Neural progenitor cell (in vitro differentiated cells): ENCODE measurements at regions not wholly inside any gene's neighbourhood (a gene's known extent, or its start where the extent isn't known, plus 50 kb on each side); places are given as distances from the start of the nearest gene placed in this dataset.

Experiments used
- DNase-seq: peaks from one replicate; pipeline ENCODE4 v3.0.0-alpha.2; 2016; ENCODE audit warnings: low spot score
- H2AFZ ChIP-seq: fragments of 200-600 bp; sonication (generic); replicated peaks from 2 replicates; pipeline ENCODE4 v1.6.1; 2016; ENCODE audit warnings: antibody characterized with exemption
- H3F3A ChIP-seq: fragments of 200-600 bp; sonication (generic); 2 replicates; pipeline ENCODE4 v1.6.1; 2016; ENCODE audit warnings: antibody characterized with exemption, low read depth
- H3K27ac ChIP-seq: fragments of 200-600 bp; sonication (generic); 2 replicates; pipeline ENCODE4 v1.5.1; 2016; ENCODE audit warnings: mild to moderate bottlenecking
- H3K27me3 ChIP-seq: fragments of 200-600 bp; sonication (generic); 2 replicates; pipeline ENCODE4 v1.6.1; 2016; ENCODE audit warnings: mild to moderate bottlenecking, moderate library complexity
- H3K36me3 ChIP-seq: fragments of 200-600 bp; sonication (generic); 2 replicates; pipeline ENCODE4 v1.5.1; 2016
- H3K4me1 ChIP-seq: fragments of 200-600 bp; sonication (generic); 2 replicates; pipeline ENCODE4 v1.6.1; 2016; ENCODE audit warnings: mixed run types
- H3K4me2 ChIP-seq: fragments of 200-600 bp; sonication (generic); 2 replicates; pipeline ENCODE4 v1.6.1; 2016
- H3K4me3 ChIP-seq: fragments of 200-600 bp; sonication (generic); 2 replicates; pipeline ENCODE4 v1.5.1; 2016
- H3K79me2 ChIP-seq: fragments of 200-600 bp; sonication (generic); 2 replicates; pipeline ENCODE4 v1.6.1; 2016; ENCODE audit warnings: low read depth
- H3K9ac ChIP-seq: fragments of 200-600 bp; sonication (generic); 2 replicates; pipeline ENCODE4 v1.6.1; 2016
- H3K9me3 ChIP-seq: fragments of 200-600 bp; sonication (generic); 2 replicates; pipeline ENCODE4 v1.5.1; 2016; ENCODE audit warnings: low read depth
- H4K20me1 ChIP-seq: fragments of 200-600 bp; sonication (generic); 2 replicates; pipeline ENCODE4 v1.6.1; 2016; ENCODE audit warnings: low read depth
- H3K27ac Mint-ChIP-seq: 3 replicates; pipeline ENCODE4 v1.8.0; 2021; ENCODE audit warnings: mixed read lengths
- H3K27me3 Mint-ChIP-seq: 2 replicates; pipeline ENCODE4 v1.8.0; 2022; ENCODE audit warnings: low read depth, mild to moderate bottlenecking, inconsistent platforms, moderate library complexity, mixed read lengths; ENCODE audit not compliant: insufficient read depth
- H3K36me3 Mint-ChIP-seq: 3 replicates; pipeline ENCODE4 v1.8.0; 2021; ENCODE audit warnings: mixed read lengths
- H3K4me1 Mint-ChIP-seq: 3 replicates; pipeline ENCODE4 v1.8.0; 2021; ENCODE audit warnings: mixed read lengths
- H3K4me3 Mint-ChIP-seq: 3 replicates; pipeline ENCODE4 v1.8.0; 2021; ENCODE audit warnings: mild to moderate bottlenecking, moderate library complexity, mixed read lengths
- H3K9me3 Mint-ChIP-seq: 3 replicates; pipeline ENCODE4 v1.8.0; 2020; ENCODE audit warnings: mixed read lengths
- CTCF ChIP-seq: fragments of 200-600 bp; sonication (generic); IDR thresholded peaks from 2 replicates; pipeline ENCODE4 v1.5.1; 2017; ENCODE audit warnings: antibody characterized with exemption, mild to moderate bottlenecking
- EZH2 ChIP-seq: fragments of 200-600 bp; sonication (generic); IDR thresholded peaks from 2 replicates; pipeline ENCODE4 v1.6.1; 2017; ENCODE audit warnings: antibody characterized with exemption, mild to moderate bottlenecking, moderate library complexity
- EZH2phosphoT487 ChIP-seq: fragments of 200-600 bp; sonication (generic); IDR thresholded peaks from 2 replicates; pipeline ENCODE4 v1.6.1; 2017; ENCODE audit warnings: antibody characterized with exemption

GRCh38 chr5:123787635-123788034 lies 275.7 kb downstream of the CSNK1G3 start:
- H3K4me1 Mint-ChIP-seq = peaks cover 22% of the 10 kb centered on the region
- Histone ChIP-seq H3K27me3 (no peaks in the 10 kb centered on the region), H3K4me2 (peak overlapping the region; percentile 19), H3K4me3 (no peak overlapping the region), H3K9me3 (no peaks in the 10 kb centered on the region), H3K9ac (no peak overlapping the region), H3K4me1 (peaks cover 36% of the 10 kb centered on the region), H3K36me3 (no peaks in the 10 kb centered on the region), H3K27ac (no peak overlapping the region), H3K79me2 (no peaks in the 10 kb centered on the region), H4K20me1 (no peaks in the 10 kb centered on the region), H2AFZ (no peak overlapping the region), H3F3A (no peaks in the 10 kb centered on the region)
- no peak overlapping the region for H3K4me3 Mint-ChIP-seq
- H3K27me3 Mint-ChIP-seq = no peaks in the 10 kb centered on the region
- peaks cover 27% of the 10 kb centered on the region for H3K9me3 Mint-ChIP-seq
- no peak for TF ChIP-seq EZH2phosphoT487
- no peak for TF ChIP-seq CTCF
- H3K36me3 Mint-ChIP-seq = peaks cover 9% of the 10 kb centered on the region
- H3K27ac Mint-ChIP-seq = no peak overlapping the region
- DNase-seq = no peak

- H2AFZ ChIP-seq = peak overlapping the region; percentile 14
- H3K4me3 ChIP-seq = no peak overlapping the region
- TF ChIP-seq EZH2 (no peak), CTCF (no peak), EZH2phosphoT487 (no peak)
- Mint-ChIP-seq H3K9me3 (peaks cover 26% of the 10 kb centered on the region), H3K4me1 (peaks cover 22% of the 10 kb centered on the region), H3K27ac (no peak overlapping the region), H3K36me3 (peaks cover 9% of the 10 kb centered on the region), H3K4me3 (no peak overlapping the region), H3K27me3 (no peaks in the 10 kb centered on the region)
- H3K36me3 ChIP-seq = no peaks in the 10 kb centered on the region
- no peaks in the 10 kb centered on the region for H4K20me1 ChIP-seq
- peaks cover 36% of the 10 kb centered on the region for H3K4me1 ChIP-seq
- no peaks in the 10 kb centered on the region for H3K79me2 ChIP-seq
- no peak for DNase-seq
- H3K9ac ChIP-seq = no peak overlapping the region
- H3F3A ChIP-seq = no peaks in the 10 kb centered on the region
- peak overlapping the region; percentile 30 for H3K4me2 ChIP-seq
- H3K9me3 ChIP-seq = no peaks in the 10 kb centered on the region
- H3K27me3 ChIP-seq = no peaks in the 10 kb centered on the region
- H3K27ac ChIP-seq = no peak overlapping the region
These were observed 275.2 kb downstream of the CSNK1G3 start for GRCh38 chr5:123787136-123787535.

- Histone ChIP-seq H3K4me1 (peaks cover 36% of the 10 kb centered on the region), H3K4me3 (no peak overlapping the region), H3K9me3 (no peaks in the 10 kb centered on the region), H3K27ac (no peak overlapping the region), H4K20me1 (no peaks in the 10 kb centered on the region), H3K36me3 (no peaks in the 10 kb centered on the region), H3K9ac (no peak overlapping the region), H2AFZ (peak overlapping the region; percentile 14), H3K27me3 (no peaks in the 10 kb centered on the region), H3F3A (no peaks in the 10 kb centered on the region), H3K79me2 (no peaks in the 10 kb centered on the region), H3K4me2 (peak overlapping the region; percentile 30)
- H3K4me3 Mint-ChIP-seq = no peak overlapping the region
- DNase-seq = no peak
- peaks cover 22% of the 10 kb centered on the region for H3K4me1 Mint-ChIP-seq
- H3K27me3 Mint-ChIP-seq = no peaks in the 10 kb centered on the region
- H3K36me3 Mint-ChIP-seq = peaks cover 9% of the 10 kb centered on the region
- H3K27ac Mint-ChIP-seq = no peak overlapping the region
- H3K9me3 Mint-ChIP-seq = peaks cover 24% of the 10 kb centered on the region
- TF ChIP-seq CTCF = no peak
- TF ChIP-seq EZH2 = no peak
- no peak for TF ChIP-seq EZH2phosphoT487
These were observed 274.4 kb downstream of the CSNK1G3 start for GRCh38 chr5:123786411-123786810.
